Caco-2 (cell line): ENCODE measurements at regions not wholly inside any gene's neighbourhood (a gene's known extent, or its start where the extent isn't known, plus 50 kb on each side); places are given as distances from the start of the nearest gene placed in this dataset.

ENCODE experiments used
- BruUV-seq: library from RNA; stranded (reverse); fragments of 400-500 nt; replicated peaks from 2 replicates; lab custom pipeline; 2021; lab: Mats Ljungman, UMichigan
- CTCF ChIA-PET: fragments of 300-600 bp; sonication (Branson Sonifier 250); formaldehyde crosslinking; loops from one replicate; lab custom pipeline; 2022; ENCODE audit warnings: antibody characterized with exemption; lab: Charles Lee
- POLR2A ChIA-PET: fragments of 300-600 bp; sonication (Branson Sonifier 250); formaldehyde crosslinking; loops from one replicate; lab custom pipeline; 2022; ENCODE audit warnings: antibody characterized with exemption; lab: Charles Lee
- DNase-seq, 2 experiments: peaks; one replicate each; pipeline versions ENCODE4 v3.0.0 to v3.0.0-alpha.2; 2020 to 2022
- H3K27me3 ChIP-seq: replicated peaks from 2 replicates; pipeline ENCODE4 v1.6.0; 2011; ENCODE audit warnings: low read length; ENCODE audit not compliant: control insufficient read depth, insufficient read depth
- H3K36me3 ChIP-seq: 2 replicates; pipeline ENCODE4 v1.5.1; 2011; ENCODE audit warnings: low read length; ENCODE audit not compliant: control insufficient read depth, insufficient read depth
- H3K4me1 ChIP-seq: fragments of 250-450 bp; sonication (Bioruptor Pico); 2 replicates; pipeline ENCODE4 v1.5.1; 2020; ENCODE audit warnings: mild to moderate bottlenecking
- H3K4me3 ChIP-seq: 2 replicates; pipeline ENCODE4 v1.5.1; 2011; ENCODE audit warnings: low read depth, mild to moderate bottlenecking, control low read depth, low read length
- H3K9me3 ChIP-seq: fragments of 250-450 bp; sonication (Bioruptor Pico); 2 replicates; pipeline ENCODE4 v1.5.1; 2020; ENCODE audit warnings: mild to moderate bottlenecking, moderate library complexity
- H3K27ac Mint-ChIP-seq: one replicate; pipeline ENCODE4 v1.8.0; 2022; ENCODE audit warnings: mixed read lengths; ENCODE audit not compliant: unreplicated experiment
- H3K27me3 Mint-ChIP-seq: one replicate; pipeline ENCODE4 v1.8.0; 2022; ENCODE audit warnings: mixed read lengths; ENCODE audit not compliant: insufficient read depth, unreplicated experiment
- H3K36me3 Mint-ChIP-seq: one replicate; pipeline ENCODE4 v1.8.0; 2022; ENCODE audit warnings: mild to moderate bottlenecking, mixed read lengths; ENCODE audit not compliant: insufficient read depth, unreplicated experiment
- H3K4me1 Mint-ChIP-seq: one replicate; pipeline ENCODE4 v1.8.0; 2022; ENCODE audit warnings: low read depth, mixed read lengths; ENCODE audit not compliant: unreplicated experiment
- H3K4me3 Mint-ChIP-seq: one replicate; pipeline ENCODE4 v1.8.0; 2022; ENCODE audit warnings: mild to moderate bottlenecking, moderate library complexity, mixed read lengths; ENCODE audit not compliant: unreplicated experiment
- H3K9me3 Mint-ChIP-seq: one replicate; pipeline ENCODE4 v1.8.0; 2022; ENCODE audit warnings: mixed read lengths; ENCODE audit not compliant: unreplicated experiment
- intact Hi-C: fragments of 100-400 bp; cut with micrococcal nuclease; formaldehyde crosslinking; loops from one replicate; pipeline ENCODE4 v1.10.0; 2022; ENCODE audit not compliant: unreplicated experiment
- TF ChIP-seq, protein P1 (sequence below), 2 experiments: fragments of 200-600 bp in 1 of 2; IDR thresholded peaks; 1 replicate in 1 of 2; 2 replicates in 1 of 2; pipeline versions ENCODE4 v1.5.1 to v1.8.0; 2011 to 2022; ENCODE audit warnings: antibody characterized with exemption in 1 of 2, control low read depth in 1 of 2, inconsistent platforms in 1 of 2, low read depth in 1 of 2, low read length in 1 of 2, mild to moderate bottlenecking in 1 of 2, moderate library complexity in 1 of 2; ENCODE audit not compliant: insufficient read depth in 1 of 2, severe bottlenecking in 1 of 2, unreplicated experiment in 1 of 2

DNA sequence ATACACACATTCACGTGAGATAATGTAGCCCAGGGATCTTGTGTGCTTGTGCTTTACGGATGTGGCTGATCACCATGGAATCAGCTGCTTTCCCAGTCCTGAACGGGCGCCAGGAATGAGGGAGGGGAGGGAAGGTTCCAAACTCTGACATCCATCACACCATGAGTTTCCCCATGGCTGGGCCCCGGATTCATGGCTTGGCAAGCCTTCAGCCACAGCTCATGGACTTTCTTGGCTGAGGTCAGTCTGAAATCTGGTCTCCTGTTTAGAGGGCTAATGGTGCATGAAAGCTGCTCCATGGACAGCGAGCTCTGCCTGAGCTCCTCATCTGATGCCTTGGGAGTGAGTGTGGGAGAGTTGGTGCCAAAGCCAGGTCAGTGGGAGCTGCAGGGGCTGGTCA lies 767.6 kb upstream of the EEF2KMT start:
- no peaks in the 10 kb centered on the region for H3K4me1 ChIP-seq
- ChIA-PET CTCF (no interaction called here), POLR2A (no interaction called here)
- H3K27me3 Mint-ChIP-seq, result peaks cover 13% of the 10 kb centered on the region
- no peaks in the 10 kb centered on the region for H3K9me3 ChIP-seq
- no peaks in the 10 kb centered on the region for H3K9me3 Mint-ChIP-seq
- H3K27ac Mint-ChIP-seq, result no peak overlapping the region
- no peak overlapping the region for H3K4me3 ChIP-seq
- H3K4me3 Mint-ChIP-seq, result no peak overlapping the region
- DNase-seq, result no peak
- intact Hi-C loops, result no loop called here
- no peaks in the 10 kb centered on the region; the same call in 1 of the 2 replicates for H3K27me3 ChIP-seq
- TF ChIP-seq, protein P1, sequence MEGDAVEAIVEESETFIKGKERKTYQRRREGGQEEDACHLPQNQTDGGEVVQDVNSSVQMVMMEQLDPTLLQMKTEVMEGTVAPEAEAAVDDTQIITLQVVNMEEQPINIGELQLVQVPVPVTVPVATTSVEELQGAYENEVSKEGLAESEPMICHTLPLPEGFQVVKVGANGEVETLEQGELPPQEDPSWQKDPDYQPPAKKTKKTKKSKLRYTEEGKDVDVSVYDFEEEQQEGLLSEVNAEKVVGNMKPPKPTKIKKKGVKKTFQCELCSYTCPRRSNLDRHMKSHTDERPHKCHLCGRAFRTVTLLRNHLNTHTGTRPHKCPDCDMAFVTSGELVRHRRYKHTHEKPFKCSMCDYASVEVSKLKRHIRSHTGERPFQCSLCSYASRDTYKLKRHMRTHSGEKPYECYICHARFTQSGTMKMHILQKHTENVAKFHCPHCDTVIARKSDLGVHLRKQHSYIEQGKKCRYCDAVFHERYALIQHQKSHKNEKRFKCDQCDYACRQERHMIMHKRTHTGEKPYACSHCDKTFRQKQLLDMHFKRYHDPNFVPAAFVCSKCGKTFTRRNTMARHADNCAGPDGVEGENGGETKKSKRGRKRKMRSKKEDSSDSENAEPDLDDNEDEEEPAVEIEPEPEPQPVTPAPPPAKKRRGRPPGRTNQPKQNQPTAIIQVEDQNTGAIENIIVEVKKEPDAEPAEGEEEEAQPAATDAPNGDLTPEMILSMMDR (IDR thresholded peaks at IDR 0.05; ENCODE audit: insufficient read depth in 1 of 2, low read depth in 1 of 2, low read length in 1 of 2, severe bottlenecking in 1 of 2, unreplicated experiment in 1 of 2), result no peak
- BruUV-seq, result no TSS peak
- H3K36me3 ChIP-seq, result no peaks in the 10 kb centered on the region
- H3K4me1 Mint-ChIP-seq, result no peaks in the 10 kb centered on the region
- H3K36me3 Mint-ChIP-seq, result no peaks in the 10 kb centered on the region

- TF ChIP-seq, protein P1 (IDR thresholded peaks at IDR 0.05; ENCODE audit: insufficient read depth in 1 of 2, low read depth in 1 of 2, low read length in 1 of 2, severe bottlenecking in 1 of 2, unreplicated experiment in 1 of 2), result no peak
- H3K4me3 ChIP-seq, result no peak overlapping the region
- no peaks in the 10 kb centered on the region for H3K9me3 Mint-ChIP-seq
- no peaks in the 10 kb centered on the region for H3K36me3 ChIP-seq
- ChIA-PET CTCF (no interaction called here), POLR2A (no interaction called here)
- no peaks in the 10 kb centered on the region for H3K9me3 ChIP-seq
- H3K27ac Mint-ChIP-seq, result no peak overlapping the region
- H3K36me3 Mint-ChIP-seq, result no peaks in the 10 kb centered on the region
- H3K4me1 Mint-ChIP-seq, result no peaks in the 10 kb centered on the region
- H3K4me3 Mint-ChIP-seq, result no peak overlapping the region
- intact Hi-C loops, result no loop called here
- no peak for DNase-seq
- no peaks in the 10 kb centered on the region; the same call in 1 of the 2 replicates for H3K27me3 ChIP-seq
- no peaks in the 10 kb centered on the region for H3K4me1 ChIP-seq
- BruUV-seq, result no TSS peak
- H3K27me3 Mint-ChIP-seq, result peaks cover 11% of the 10 kb centered on the region
Observed at GRCh38 chr16:5863071-5863606, 765.5 kb upstream of the EEF2KMT start.

DNA sequence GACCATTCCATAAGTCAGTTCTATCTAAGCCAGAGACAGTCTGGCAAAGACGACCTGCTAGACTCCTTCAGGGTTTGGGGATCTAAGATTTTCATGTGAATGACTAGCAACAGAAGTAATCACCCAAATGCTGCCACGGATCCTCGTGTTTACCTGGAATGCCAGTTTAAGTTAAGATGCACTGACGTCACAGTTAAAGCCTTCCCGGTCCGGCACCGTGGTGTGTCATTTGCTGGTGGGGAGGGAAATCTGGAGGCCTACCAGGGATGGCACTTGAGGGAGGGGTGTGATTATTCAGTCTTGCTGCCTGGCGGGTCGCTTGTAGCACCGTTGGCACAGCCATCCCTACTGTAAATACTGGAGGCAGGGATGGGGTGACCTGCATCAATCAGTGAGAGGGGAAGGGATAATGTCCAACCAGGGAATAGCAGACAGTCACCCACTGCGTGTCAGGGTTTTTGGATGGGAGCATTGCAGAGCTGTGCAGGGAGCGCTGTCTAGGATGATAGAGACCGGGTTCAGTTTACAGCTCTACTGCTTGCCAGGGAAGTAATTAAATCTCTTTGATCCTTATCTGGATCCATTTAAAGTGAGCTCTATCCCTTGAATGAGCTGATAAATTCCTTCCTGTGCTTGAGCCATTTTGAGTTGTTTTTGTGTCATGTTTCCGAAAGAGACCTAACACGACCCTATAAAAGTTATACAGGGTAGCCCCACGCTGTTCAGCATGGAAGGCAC lies 764.7 kb upstream of the EEF2KMT start:
- no peak for DNase-seq
- Histone ChIP-seq H3K4me1 (no peaks in the 10 kb centered on the region), H3K27me3 (no peaks in the 10 kb centered on the region; the same call in 1 of the 2 replicates), H3K4me3 (no peak overlapping the region), H3K9me3 (no peaks in the 10 kb centered on the region), H3K36me3 (no peaks in the 10 kb centered on the region)
- Mint-ChIP-seq H3K27me3 (peaks cover 11% of the 10 kb centered on the region), H3K27ac (no peak overlapping the region), H3K4me1 (no peaks in the 10 kb centered on the region), H3K4me3 (no peak overlapping the region), H3K9me3 (no peaks in the 10 kb centered on the region), H3K36me3 (no peaks in the 10 kb centered on the region)
- POLR2A ChIA-PET, result no interaction called here
- intact Hi-C loops, result no loop called here
- CTCF ChIA-PET, result no interaction called here
- BruUV-seq, result no TSS peak
- TF ChIP-seq, protein P1 (IDR thresholded peaks at IDR 0.05; ENCODE audit: insufficient read depth in 1 of 2, low read depth in 1 of 2, low read length in 1 of 2, severe bottlenecking in 1 of 2, unreplicated experiment in 1 of 2), result no peak
